ENCODE measurements at regions not wholly inside any gene's neighbourhood (a gene's known extent, or its start where the extent isn't known, plus 50 kb on each side); places are given as distances from the start of the nearest gene placed in this dataset.

- no peak overlapping the region for H2AK5ac ChIP-seq (ENCODE audit: low read depth, low read length)
- peak overlapping the region; percentile 35; the same call in 1 of the 2 replicates for H4K8ac ChIP-seq (ENCODE audit: extremely low read depth, insufficient read depth, low read length)
- no peak for DNase-seq (ENCODE audit: low read depth in 1 of 2, low spot score in 2 of 2)
- ChIA-PET POLR2A (ENCODE audit: partially characterized antibody) (no interaction called here), CTCF (ENCODE audit: partially characterized antibody) (interaction anchor here (0.7 kb wide), 1 partner anchor 235 kb away, joined by 4 read pairs; no protein-coding TSS in a partner anchor)
- peaks cover 0 to 1% (median 0%) of the 10 kb centered on the region in 4 experiments; a peak in 1 of 7 replicates for H3K27me3 ChIP-seq (replicated peaks in 1 of 4; ENCODE audit: control insufficient read depth in 3 of 4, extremely low read depth in 1 of 4, insufficient read depth in 3 of 4, low read length in 3 of 4)
- no peak overlapping the region for H3K27ac ChIP-seq (ENCODE audit: low read depth, low read length)
- no peak overlapping the region for H4K5ac ChIP-seq (ENCODE audit: insufficient read length, low read depth, low read length)
- H2BK120ac ChIP-seq (replicated peaks; ENCODE audit: low read depth, low read length): no peak overlapping the region
- no peak overlapping the region for H3K4me2 ChIP-seq (ENCODE audit: insufficient read depth in 1 of 2, low read depth in 2 of 2, low read length in 2 of 2)
- 89% methylated on average over 13 of the region's 14 CpGs; no CpG with 5 or more reads in 1 of the 2 experiments for WGBS, 2 experiments (ENCODE audit: extremely low coverage in 1 of 2, insufficient coverage in 1 of 2, insufficient read length in 1 of 2, insufficient replicate concordance in 2 of 2, low coverage in 1 of 2, low lambda C conversion rate in 2 of 2, missing lambda C conversion rate in 1 of 2)
- TF ChIP-seq SP4 (IDR thresholded peaks at IDR 0.05; ENCODE audit: low read length) (no peak), SIX5 (IDR thresholded peaks at IDR 0.05; ENCODE audit: low read depth, low read length) (no peak), RAD21 (IDR thresholded peaks at IDR 0.05 in 1 of 2, conservative IDR thresholded peaks at IDR 0.05 in 1 of 2; ENCODE audit: low read depth in 2 of 2, low read length in 2 of 2) (no peak), JUN (IDR thresholded peaks at IDR 0.05; ENCODE audit: low read depth, low read length) (no peak), BCL11A (IDR thresholded peaks at IDR 0.05; ENCODE audit: low read depth in 2 of 2, low read length in 2 of 2) (no peak), CEBPB (IDR thresholded peaks at IDR 0.05; ENCODE audit: low read depth, low read length) (no peak), ZNF274 (IDR thresholded peaks at IDR 0.05; ENCODE audit: borderline replicate concordance, extremely low read depth, low read length) (no peak)
- H3K9ac ChIP-seq (replicated peaks in 1 of 4; ENCODE audit: extremely low read depth in 1 of 4, low read depth in 3 of 4, low read length in 3 of 4): no peak overlapping the region
- H3K14ac ChIP-seq (ENCODE audit: insufficient read length): no peak overlapping the region
- no peaks in the 10 kb centered on the region for H3K79me2 ChIP-seq (ENCODE audit: control insufficient read depth in 1 of 2, insufficient read depth in 2 of 2, low read length in 2 of 2)
- no peaks in the 10 kb centered on the region for H3K36me3 ChIP-seq (ENCODE audit: control insufficient read depth in 2 of 4, insufficient read depth in 4 of 4, low read length in 3 of 4)
- H3K9me3 ChIP-seq (ENCODE audit: insufficient read depth in 2 of 2, low read depth in 1 of 2, low read length in 1 of 2): 0 out of 4 replicates have a peak, but pooled peaks cover 0 to 3% of the 10 kb centered on the region in 2 experiments
- no peaks in the 10 kb centered on the region for H3K79me1 ChIP-seq (ENCODE audit: low read depth, low read length)
- H2BK15ac ChIP-seq (ENCODE audit: low read length): no peak overlapping the region
- no peak overlapping the region for H2BK12ac ChIP-seq (ENCODE audit: low read depth, low read length)
- H4K91ac ChIP-seq (replicated peaks; ENCODE audit: insufficient read length, low read length): no peak overlapping the region
- H3K4ac ChIP-seq (replicated peaks; ENCODE audit: insufficient read length, low read depth, low read length): no peak overlapping the region
- no peaks in the 10 kb centered on the region; a peak in 2 of 7 replicates for H3K4me1 ChIP-seq (replicated peaks in 1 of 4; ENCODE audit: control insufficient read depth in 3 of 4, insufficient read depth in 4 of 4, low read length in 3 of 4)
- no peaks in the 10 kb centered on the region for H4K20me1 ChIP-seq (replicated peaks in 1 of 2; ENCODE audit: control insufficient read depth in 1 of 2, insufficient read depth in 2 of 2, low read length in 2 of 2)
- no peak overlapping the region for H2BK5ac ChIP-seq (ENCODE audit: low read depth, low read length)
- H3K4me3 ChIP-seq (ENCODE audit: extremely low read depth in 1 of 4, insufficient read depth in 2 of 4, low read depth in 3 of 4, low read length in 4 of 4): no peak overlapping the region
- no peaks in the 10 kb centered on the region for H3K23me2 ChIP-seq (ENCODE audit: low read depth, low read length)
- FAIRE-seq: no peak
- H2AFZ ChIP-seq (ENCODE audit: low read length): peak overlapping the region; percentile 33; the same call in 1 of the 2 replicates
- H3K23ac ChIP-seq (ENCODE audit: insufficient read length): no peak overlapping the region
- H3K18ac ChIP-seq (ENCODE audit: extremely low read depth, low read length): no peak overlapping the region
- no peak overlapping the region for H3K56ac ChIP-seq (replicated peaks; ENCODE audit: insufficient read length, low read depth, low read length)
- H2BK20ac ChIP-seq (ENCODE audit: low read length): no peak overlapping the region
Measured at GRCh38 chr4:169859366-169860216, 101.8 kb upstream of the HPF1 start.

Data from H1 (cell line).